Endothelial cell of umbilical vein (primary cell): ENCODE measurements at regions not wholly inside any gene's neighbourhood (a gene's known extent, or its start where the extent isn't known, plus 50 kb on each side); places are given as distances from the start of the nearest gene placed in this dataset.

ENCODE experiments used
- BruUV-seq: library from RNA; stranded (reverse); fragments of 400-500 nt; replicated peaks from 2 replicates; lab custom pipeline; 2021; lab: Mats Ljungman, UMichigan
- CTCF ChIA-PET: fragments of 300-600, 350-600 bp; sonication (Branson Sonifier 250); formaldehyde crosslinking; loops from one replicate; lab custom pipeline; 2021; ENCODE audit warnings: antibody characterized with exemption, inconsistent platforms; lab: Charles Lee
- POLR2A ChIA-PET: fragments of 300-600, 350-600 bp; sonication (Branson Sonifier 250); formaldehyde crosslinking; loops from one replicate; lab custom pipeline; 2021; ENCODE audit warnings: antibody characterized with exemption, inconsistent platforms; lab: Charles Lee
- DNase-seq: peaks from one replicate; pipeline ENCODE4 v3.0.0-alpha.2; 2011; ENCODE audit warnings: low read depth, low spot score
- FAIRE-seq: peaks from 2 replicates; lab custom pipeline; 2011; peaks lifted over from hg19 to GRCh38; lab: Jason Lieb, UNC
- H2AFZ ChIP-seq: 2 replicates; pipeline ENCODE4 v1.6.0; 2012; ENCODE audit warnings: low read depth, low read length, control low read depth, inconsistent platforms
- H3K27ac ChIP-seq: 2 replicates; pipeline ENCODE4 v1.5.1; 2011; ENCODE audit warnings: low read depth, mild to moderate bottlenecking, control low read depth, low read length, moderate library complexity; ENCODE audit not compliant: insufficient read depth
- H3K27me3 ChIP-seq, 2 experiments: 2 replicates each; pipeline versions ENCODE4 v1.6.0 to v1.6.1; 2011; ENCODE audit warnings: low read length in 2 of 2, mixed read lengths in 1 of 2; ENCODE audit not compliant: control insufficient read depth in 2 of 2, insufficient read depth in 2 of 2
- H3K36me3 ChIP-seq, 2 experiments: 2 replicates in 1 of 2; 3 replicates in 1 of 2; pipeline ENCODE4 v1.5.1; 2011; ENCODE audit warnings: low read length in 2 of 2, mild to moderate bottlenecking in 1 of 2, moderate library complexity in 1 of 2; ENCODE audit not compliant: control insufficient read depth in 2 of 2, insufficient read depth in 2 of 2; ENCODE audit errors: extremely low read depth in 1 of 2
- H3K4me1 ChIP-seq: 3 replicates; pipeline ENCODE4 v1.5.1; 2011; ENCODE audit warnings: mild to moderate bottlenecking, low read length; ENCODE audit not compliant: control insufficient read depth, insufficient read depth; ENCODE audit errors: extremely low read depth
- H3K4me2 ChIP-seq: 2 replicates; pipeline ENCODE4 v1.6.1; 2011; ENCODE audit warnings: low read length, control low read depth, mixed read lengths; ENCODE audit not compliant: insufficient read depth
- H3K4me3 ChIP-seq, 3 experiments: fragments of 200-600 bp in 1 of 3; sonication (generic), shearing (Covaris generic) in 1 of 3; replicated peaks in 1 of 3; 2 replicates each; pipeline ENCODE4 v1.5.1; 2011 to 2016; ENCODE audit warnings: control low read depth in 3 of 3, low read length in 3 of 3, mild to moderate bottlenecking in 2 of 3, inconsistent platforms in 1 of 3, low read depth in 1 of 3, moderate library complexity in 1 of 3; ENCODE audit not compliant: insufficient read depth in 1 of 3
- H3K79me2 ChIP-seq: 2 replicates; pipeline ENCODE4 v1.6.0; 2012; ENCODE audit warnings: low read length, inconsistent platforms; ENCODE audit not compliant: control insufficient read depth, insufficient read depth
- H3K9ac ChIP-seq: replicated peaks from 2 replicates; pipeline ENCODE3; 2011; ENCODE audit warnings: low read length, control low read depth; ENCODE audit not compliant: insufficient read depth; ENCODE audit errors: extremely low read depth
- H3K9me1 ChIP-seq: replicated peaks from 3 replicates; pipeline ENCODE4 v1.6.0; 2011; ENCODE audit warnings: mild to moderate bottlenecking, low read length; ENCODE audit not compliant: control insufficient read depth, insufficient read depth; ENCODE audit errors: extremely low read depth
- H3K9me3 ChIP-seq: replicated peaks from 2 replicates; pipeline ENCODE4 v1.5.1; 2012; ENCODE audit warnings: low read length, inconsistent platforms; ENCODE audit not compliant: control insufficient read depth, insufficient read depth
- H4K20me1 ChIP-seq: replicated peaks from 2 replicates; pipeline ENCODE3; 2011; ENCODE audit warnings: mild to moderate bottlenecking, low read length; ENCODE audit not compliant: control insufficient read depth, insufficient read depth; ENCODE audit errors: extremely low read depth
- EZH2 ChIP-seq: IDR thresholded peaks from 2 replicates; pipeline ENCODE4 v1.6.1; 2012; ENCODE audit warnings: borderline replicate concordance, low read depth, mild to moderate bottlenecking, moderate library complexity, low read length, inconsistent platforms; ENCODE audit not compliant: severe bottlenecking
- FOS ChIP-seq: IDR thresholded peaks from 2 replicates; pipeline ENCODE4 v1.6.1; 2011; ENCODE audit warnings: mild to moderate bottlenecking, low read length, moderate library complexity, borderline replicate concordance; ENCODE audit not compliant: insufficient read depth
- GATA2 ChIP-seq: IDR thresholded peaks from 2 replicates; pipeline ENCODE4 v1.7.0; 2011; ENCODE audit warnings: low read depth, mild to moderate bottlenecking, moderate library complexity, mixed read lengths, low read length; ENCODE audit not compliant: insufficient read length, insufficient read depth
- JUN ChIP-seq: IDR thresholded peaks from 2 replicates; pipeline ENCODE4 v1.6.1; 2011; ENCODE audit warnings: borderline replicate concordance, low read depth; ENCODE audit not compliant: insufficient read length, insufficient read depth
- MYC ChIP-seq: IDR thresholded peaks from one replicate; pipeline ENCODE4 v1.6.1; 2011; ENCODE audit warnings: mild to moderate bottlenecking, low read depth, low read length
- POLR2A ChIP-seq: IDR thresholded peaks from 2 replicates; pipeline ENCODE4 v1.6.1; 2012; ENCODE audit warnings: low read depth, mild to moderate bottlenecking, control low read depth, low read length
- POLR2AphosphoS5 ChIP-seq: IDR thresholded peaks from 2 replicates; pipeline ENCODE4 v1.6.1; 2012; ENCODE audit warnings: low read depth, mild to moderate bottlenecking, control low read depth, low read length, moderate library complexity; ENCODE audit not compliant: insufficient read depth
- dilution Hi-C: fragments of 300-500 bp; cut with MboI; formaldehyde crosslinking; loops from one replicate; pipeline ENCODE4 v1.15.0; 2019; ENCODE audit warnings: low sequenced_read_pairs; ENCODE audit not compliant: extremely low pct_ligation_motif_present
- intact Hi-C: fragments of 100-400 bp; cut with micrococcal nuclease; formaldehyde crosslinking; loops from one replicate; pipeline ENCODE4 v1.10.0; 2022
- TF ChIP-seq, protein P1 (sequence below): IDR thresholded peaks from 2 replicates; pipeline ENCODE4 v1.6.1; 2011; ENCODE audit not compliant: insufficient read depth, insufficient read length
- TF ChIP-seq, protein P2 (sequence below), 2 donors: IDR thresholded peaks; 1 replicate in 1 of 2; 2 replicates in 1 of 2; pipeline ENCODE4 v1.5.1; 2011; ENCODE audit warnings: low read length in 2 of 2, mild to moderate bottlenecking in 2 of 2, moderate library complexity in 2 of 2, control low read depth in 1 of 2, inconsistent platforms in 1 of 2, low read depth in 1 of 2; ENCODE audit not compliant: insufficient read depth in 1 of 2; ENCODE audit errors: extremely low read depth in 1 of 2

DNA sequence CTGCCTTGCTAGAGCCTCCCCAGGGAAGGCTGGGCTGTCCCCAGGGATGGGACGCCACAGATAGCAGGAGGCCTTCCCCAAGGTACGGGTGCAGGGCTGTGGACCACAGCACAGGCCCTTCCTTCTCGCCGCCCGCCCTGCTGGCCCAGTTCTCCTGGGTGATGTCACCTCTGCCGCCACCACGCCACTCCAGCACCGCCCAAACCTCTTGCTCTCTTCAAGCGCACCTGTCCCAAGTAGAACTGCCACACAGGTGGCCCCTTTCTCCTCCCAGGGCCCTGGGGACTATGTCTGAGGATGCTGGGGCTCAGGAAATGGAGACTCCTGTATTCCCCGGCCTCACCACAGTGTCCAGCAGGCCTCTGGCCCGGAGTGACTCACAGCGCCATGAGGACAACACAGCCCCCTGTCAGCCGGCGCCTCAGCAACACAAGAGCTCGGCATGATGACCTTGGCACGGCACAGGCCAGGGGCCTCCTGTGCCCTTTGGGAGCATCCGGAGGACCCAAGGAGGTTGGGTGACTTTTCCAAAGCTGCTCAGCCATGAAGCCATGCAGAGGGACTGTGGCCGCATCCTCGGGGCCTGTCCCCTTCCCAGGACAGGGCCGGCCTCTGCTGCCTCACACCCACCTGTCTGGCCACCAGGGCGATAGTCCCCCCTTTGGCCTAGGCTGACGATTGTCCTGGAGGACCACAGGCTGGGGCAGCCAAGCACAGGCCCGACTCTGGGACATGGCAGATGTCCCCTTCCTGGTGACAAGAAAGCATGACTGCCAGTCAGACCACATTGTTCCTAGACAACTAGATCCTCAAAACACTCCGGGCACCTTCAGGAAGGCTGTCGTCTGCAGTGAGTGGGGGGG lies 1023.5 kb downstream of the BRD1 start:
- no peak for TF ChIP-seq FOS
- TF ChIP-seq, protein P1, sequence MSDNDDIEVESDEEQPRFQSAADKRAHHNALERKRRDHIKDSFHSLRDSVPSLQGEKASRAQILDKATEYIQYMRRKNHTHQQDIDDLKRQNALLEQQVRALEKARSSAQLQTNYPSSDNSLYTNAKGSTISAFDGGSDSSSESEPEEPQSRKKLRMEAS: no peak
- no peak for TF ChIP-seq EZH2
- no peak for TF ChIP-seq POLR2AphosphoS5
- TF ChIP-seq GATA2: no peak
- TF ChIP-seq POLR2A: no peak
- TF ChIP-seq JUN: no peak
- no peak for TF ChIP-seq MYC
- TF ChIP-seq, protein P2, sequence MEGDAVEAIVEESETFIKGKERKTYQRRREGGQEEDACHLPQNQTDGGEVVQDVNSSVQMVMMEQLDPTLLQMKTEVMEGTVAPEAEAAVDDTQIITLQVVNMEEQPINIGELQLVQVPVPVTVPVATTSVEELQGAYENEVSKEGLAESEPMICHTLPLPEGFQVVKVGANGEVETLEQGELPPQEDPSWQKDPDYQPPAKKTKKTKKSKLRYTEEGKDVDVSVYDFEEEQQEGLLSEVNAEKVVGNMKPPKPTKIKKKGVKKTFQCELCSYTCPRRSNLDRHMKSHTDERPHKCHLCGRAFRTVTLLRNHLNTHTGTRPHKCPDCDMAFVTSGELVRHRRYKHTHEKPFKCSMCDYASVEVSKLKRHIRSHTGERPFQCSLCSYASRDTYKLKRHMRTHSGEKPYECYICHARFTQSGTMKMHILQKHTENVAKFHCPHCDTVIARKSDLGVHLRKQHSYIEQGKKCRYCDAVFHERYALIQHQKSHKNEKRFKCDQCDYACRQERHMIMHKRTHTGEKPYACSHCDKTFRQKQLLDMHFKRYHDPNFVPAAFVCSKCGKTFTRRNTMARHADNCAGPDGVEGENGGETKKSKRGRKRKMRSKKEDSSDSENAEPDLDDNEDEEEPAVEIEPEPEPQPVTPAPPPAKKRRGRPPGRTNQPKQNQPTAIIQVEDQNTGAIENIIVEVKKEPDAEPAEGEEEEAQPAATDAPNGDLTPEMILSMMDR (IDR thresholded peaks at IDR 0.05; ENCODE audit: extremely low read depth in 1 of 2, insufficient read depth in 1 of 2, low read depth in 1 of 2, low read length in 2 of 2): no peak
- FAIRE-seq (no peak), DNase-seq (no peak)
- intact Hi-C loops: no loop called here
- no peaks in the 10 kb centered on the region for H4K20me1 ChIP-seq
- dilution Hi-C loops: no loop called here
- no peaks in the 10 kb centered on the region for H3K79me2 ChIP-seq
- BruUV-seq: no TSS peak
- H3K27me3 ChIP-seq: no peaks in the 10 kb centered on the region
- H3K4me3 ChIP-seq: no peak overlapping the region
- no peaks in the 10 kb centered on the region for H3K9me1 ChIP-seq
- H3K9ac ChIP-seq: no peak overlapping the region
- ChIA-PET CTCF (no interaction called here), POLR2A (no interaction called here)
- H2AFZ ChIP-seq: no peak overlapping the region
- no peaks in the 10 kb centered on the region for H3K4me1 ChIP-seq
- peaks cover 11% of the 10 kb centered on the region for H3K9me3 ChIP-seq
- H3K36me3 ChIP-seq: no peaks in the 10 kb centered on the region
- H3K4me2 ChIP-seq: no peak overlapping the region
- H3K27ac ChIP-seq: no peak overlapping the region
